ENCODE measurements at regions not wholly inside any gene's neighbourhood (a gene's known extent, or its start where the extent isn't known, plus 50 kb on each side); places are given as distances from the start of the nearest gene placed in this dataset.

DNA sequence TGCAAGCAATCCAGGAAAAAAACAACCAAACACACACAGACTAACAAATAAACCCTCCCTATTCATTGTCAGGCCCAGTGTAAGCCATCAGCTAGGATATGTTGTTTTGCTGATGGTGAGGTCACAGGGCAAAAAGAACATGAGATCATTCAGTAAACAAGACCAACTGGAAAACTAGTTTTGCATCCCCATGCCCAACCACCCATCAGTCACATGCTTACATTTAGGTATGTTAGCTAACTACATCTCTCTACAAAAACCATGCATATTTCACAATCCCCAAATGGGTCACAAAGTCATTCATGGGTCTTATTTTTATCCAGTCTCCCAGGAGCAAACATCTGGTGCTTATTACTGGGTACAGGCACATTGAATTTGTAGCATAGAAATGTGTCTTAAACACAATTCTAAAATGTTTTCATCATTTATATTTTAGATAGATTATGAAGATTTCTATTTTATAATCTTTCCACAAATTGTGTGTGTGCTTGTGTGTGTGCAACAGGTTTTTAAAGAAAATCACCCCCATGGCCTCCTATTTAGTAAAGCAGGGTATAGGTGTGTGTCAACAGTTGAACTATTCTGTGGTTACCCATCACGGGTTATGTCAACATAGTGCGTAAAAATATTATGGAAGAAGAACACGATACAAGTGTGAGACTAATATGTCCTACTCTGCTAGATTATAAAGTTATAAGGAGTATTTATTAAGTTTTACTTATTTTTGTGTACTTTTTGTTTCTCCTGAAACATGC lies 103.8 kb upstream of the AKR1E2 start (continued):
- TF ChIP-seq, protein P1, sequence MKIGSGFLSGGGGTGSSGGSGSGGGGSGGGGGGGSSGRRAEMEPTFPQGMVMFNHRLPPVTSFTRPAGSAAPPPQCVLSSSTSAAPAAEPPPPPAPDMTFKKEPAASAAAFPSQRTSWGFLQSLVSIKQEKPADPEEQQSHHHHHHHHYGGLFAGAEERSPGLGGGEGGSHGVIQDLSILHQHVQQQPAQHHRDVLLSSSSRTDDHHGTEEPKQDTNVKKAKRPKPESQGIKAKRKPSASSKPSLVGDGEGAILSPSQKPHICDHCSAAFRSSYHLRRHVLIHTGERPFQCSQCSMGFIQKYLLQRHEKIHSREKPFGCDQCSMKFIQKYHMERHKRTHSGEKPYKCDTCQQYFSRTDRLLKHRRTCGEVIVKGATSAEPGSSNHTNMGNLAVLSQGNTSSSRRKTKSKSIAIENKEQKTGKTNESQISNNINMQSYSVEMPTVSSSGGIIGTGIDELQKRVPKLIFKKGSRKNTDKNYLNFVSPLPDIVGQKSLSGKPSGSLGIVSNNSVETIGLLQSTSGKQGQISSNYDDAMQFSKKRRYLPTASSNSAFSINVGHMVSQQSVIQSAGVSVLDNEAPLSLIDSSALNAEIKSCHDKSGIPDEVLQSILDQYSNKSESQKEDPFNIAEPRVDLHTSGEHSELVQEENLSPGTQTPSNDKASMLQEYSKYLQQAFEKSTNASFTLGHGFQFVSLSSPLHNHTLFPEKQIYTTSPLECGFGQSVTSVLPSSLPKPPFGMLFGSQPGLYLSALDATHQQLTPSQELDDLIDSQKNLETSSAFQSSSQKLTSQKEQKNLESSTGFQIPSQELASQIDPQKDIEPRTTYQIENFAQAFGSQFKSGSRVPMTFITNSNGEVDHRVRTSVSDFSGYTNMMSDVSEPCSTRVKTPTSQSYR (CRISPR knock-in tag; IDR thresholded peaks at IDR 0.05), result no peak
- no peak for TF ChIP-seq ZNF423 (CRISPR knock-in tag; IDR thresholded peaks at IDR 0.05)
- TF ChIP-seq CREB1 (CRISPR knock-in tag; IDR thresholded peaks at IDR 0.05), result no peak

- no peak overlapping the region for H3K27ac Mint-ChIP-seq
- no peak for ATAC-seq
- POLR2A ChIA-PET, result no interaction called here
Measured at GRCh38 chr10:4720463-4720862, 105.5 kb upstream of the AKR1E2 start.

More at GRCh38 chr10:4720463-4720862, 105.5 kb upstream of the AKR1E2 start:
- CTCF ChIA-PET, result no interaction called here
- Mint-ChIP-seq H3K9me3 (no peaks in the 10 kb centered on the region), H3K27me3 (ENCODE audit: low read depth) (no peaks in the 10 kb centered on the region), H3K4me3 (no peak overlapping the region), H3K36me3 (no peaks in the 10 kb centered on the region), H3K4me1 (peaks cover 7% of the 10 kb centered on the region; the same call in 1 of the 2 replicates)
- DNase-seq (ENCODE audit: low spot score), result no peak
- TF ChIP-seq, protein P2, sequence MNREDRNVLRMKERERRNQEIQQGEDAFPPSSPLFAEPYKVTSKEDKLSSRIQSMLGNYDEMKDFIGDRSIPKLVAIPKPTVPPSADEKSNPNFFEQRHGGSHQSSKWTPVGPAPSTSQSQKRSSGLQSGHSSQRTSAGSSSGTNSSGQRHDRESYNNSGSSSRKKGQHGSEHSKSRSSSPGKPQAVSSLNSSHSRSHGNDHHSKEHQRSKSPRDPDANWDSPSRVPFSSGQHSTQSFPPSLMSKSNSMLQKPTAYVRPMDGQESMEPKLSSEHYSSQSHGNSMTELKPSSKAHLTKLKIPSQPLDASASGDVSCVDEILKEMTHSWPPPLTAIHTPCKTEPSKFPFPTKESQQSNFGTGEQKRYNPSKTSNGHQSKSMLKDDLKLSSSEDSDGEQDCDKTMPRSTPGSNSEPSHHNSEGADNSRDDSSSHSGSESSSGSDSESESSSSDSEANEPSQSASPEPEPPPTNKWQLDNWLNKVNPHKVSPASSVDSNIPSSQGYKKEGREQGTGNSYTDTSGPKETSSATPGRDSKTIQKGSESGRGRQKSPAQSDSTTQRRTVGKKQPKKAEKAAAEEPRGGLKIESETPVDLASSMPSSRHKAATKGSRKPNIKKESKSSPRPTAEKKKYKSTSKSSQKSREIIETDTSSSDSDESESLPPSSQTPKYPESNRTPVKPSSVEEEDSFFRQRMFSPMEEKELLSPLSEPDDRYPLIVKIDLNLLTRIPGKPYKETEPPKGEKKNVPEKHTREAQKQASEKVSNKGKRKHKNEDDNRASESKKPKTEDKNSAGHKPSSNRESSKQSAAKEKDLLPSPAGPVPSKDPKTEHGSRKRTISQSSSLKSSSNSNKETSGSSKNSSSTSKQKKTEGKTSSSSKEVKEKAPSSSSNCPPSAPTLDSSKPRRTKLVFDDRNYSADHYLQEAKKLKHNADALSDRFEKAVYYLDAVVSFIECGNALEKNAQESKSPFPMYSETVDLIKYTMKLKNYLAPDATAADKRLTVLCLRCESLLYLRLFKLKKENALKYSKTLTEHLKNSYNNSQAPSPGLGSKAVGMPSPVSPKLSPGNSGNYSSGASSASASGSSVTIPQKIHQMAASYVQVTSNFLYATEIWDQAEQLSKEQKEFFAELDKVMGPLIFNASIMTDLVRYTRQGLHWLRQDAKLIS (CRISPR knock-in tag; IDR thresholded peaks at IDR 0.05; ENCODE audit: borderline replicate concordance), result no peak
- no peak for TF ChIP-seq ZNF671 (CRISPR knock-in tag; IDR thresholded peaks at IDR 0.05)
- TF ChIP-seq PREB (CRISPR knock-in tag; IDR thresholded peaks at IDR 0.05; ENCODE audit: borderline replicate concordance), result no peak
- no peak for TF ChIP-seq USF1 (CRISPR knock-in tag; IDR thresholded peaks at IDR 0.05)
- TF ChIP-seq ZNF512 (CRISPR knock-in tag; IDR thresholded peaks at IDR 0.05; ENCODE audit: borderline replicate concordance), result no peak
- no peak for TF ChIP-seq ZNF396 (CRISPR knock-in tag; IDR thresholded peaks at IDR 0.05; ENCODE audit: borderline replicate concordance)
- no peak for TF ChIP-seq EMX1 (CRISPR knock-in tag; IDR thresholded peaks at IDR 0.05)
- TF ChIP-seq, protein P3, sequence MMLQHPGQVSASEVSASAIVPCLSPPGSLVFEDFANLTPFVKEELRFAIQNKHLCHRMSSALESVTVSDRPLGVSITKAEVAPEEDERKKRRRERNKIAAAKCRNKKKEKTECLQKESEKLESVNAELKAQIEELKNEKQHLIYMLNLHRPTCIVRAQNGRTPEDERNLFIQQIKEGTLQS (CRISPR knock-in tag; conservative IDR thresholded peaks at IDR 0.05), result no peak
- no peak for TF ChIP-seq NR1H2 (CRISPR knock-in tag; IDR thresholded peaks at IDR 0.05)
- TF ChIP-seq, protein P1 (CRISPR knock-in tag; IDR thresholded peaks at IDR 0.05), result no peak
